Left kidney (tissue), 1 donor: ENCODE measurements at regions not wholly inside any gene's neighbourhood (a gene's known extent, or its start where the extent isn't known, plus 50 kb on each side); places are given as distances from the start of the nearest gene placed in this dataset.

ENCODE experiments used
- DNase-seq: peaks from one replicate; pipeline ENCODE4 v3.0.0-alpha.2; 2013

DNA sequence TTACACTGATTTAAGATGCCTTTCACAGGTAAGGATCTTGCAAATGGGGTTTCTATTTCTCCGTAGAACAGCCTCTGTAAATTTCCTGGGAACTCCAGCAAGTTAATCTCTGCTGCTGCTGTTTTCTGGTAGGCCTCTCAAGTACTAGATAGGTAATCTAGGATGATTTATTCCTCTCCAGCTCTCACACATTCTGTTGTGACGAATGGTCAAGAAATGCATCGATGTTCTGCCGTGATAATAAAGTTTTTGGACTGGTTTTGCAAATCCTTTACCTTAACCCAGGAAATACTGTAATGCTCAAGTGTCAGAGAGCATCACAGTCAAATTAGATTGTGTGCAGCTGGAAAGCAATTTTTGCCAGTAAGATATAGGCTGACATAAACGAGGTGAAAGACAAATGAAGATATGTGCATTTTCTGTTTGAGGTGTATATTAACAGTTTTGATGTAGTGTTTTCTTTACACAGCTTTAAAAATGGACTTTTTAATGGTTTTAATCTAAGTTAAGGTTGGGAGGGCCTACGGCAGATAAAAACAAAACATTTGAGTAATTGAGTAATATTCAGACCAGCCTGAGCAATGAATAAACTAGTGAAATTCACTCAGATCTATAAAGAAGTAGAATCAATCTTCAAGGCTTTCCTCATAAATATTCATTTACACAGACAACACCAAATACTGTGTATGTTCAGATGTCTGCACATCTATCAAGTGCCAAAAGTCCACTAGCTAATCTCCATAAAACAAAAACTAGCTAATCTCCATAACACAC lies 300.6 kb upstream of the EDIL3 start:
- DNase-seq, result no peak

DNA sequence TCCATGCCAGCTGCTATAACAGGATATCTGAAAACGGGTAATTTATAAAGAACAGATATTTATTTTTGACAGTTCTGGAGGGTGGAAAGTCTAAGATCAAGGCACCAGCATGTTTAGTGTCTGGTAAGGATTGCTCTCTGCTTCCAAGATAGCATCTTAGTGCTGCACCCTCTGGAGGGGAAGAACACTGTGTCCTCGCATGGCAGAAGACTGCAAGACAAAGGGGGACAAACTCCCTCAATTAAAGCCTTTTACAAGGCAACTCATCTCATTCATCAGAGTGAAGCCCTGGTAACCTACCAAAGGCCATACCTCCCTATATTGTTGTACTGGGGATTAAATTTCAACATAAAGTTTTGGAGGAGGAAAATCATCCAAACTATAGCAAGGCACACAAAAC lies 298.9 kb upstream of the EDIL3 start:
- no peak for DNase-seq

DNA sequence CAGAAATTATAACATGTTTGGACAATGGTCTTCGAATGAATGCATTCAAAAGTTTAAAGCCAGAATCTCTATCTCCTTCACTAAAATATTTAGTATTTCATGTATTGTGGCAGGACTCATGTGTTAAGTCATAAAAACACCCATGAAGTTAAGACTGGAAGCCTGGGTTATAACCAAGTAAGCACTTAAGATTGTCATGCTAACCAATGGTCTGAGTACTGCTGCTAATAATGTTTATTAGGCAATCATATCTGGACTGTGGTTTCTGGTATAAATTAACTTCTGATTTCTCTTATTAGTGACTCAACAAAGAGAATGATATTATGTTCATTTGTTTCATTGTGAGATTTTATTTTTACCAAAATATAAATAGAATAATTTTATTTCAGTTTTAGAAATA lies 297.9 kb upstream of the EDIL3 start:
- no peak for DNase-seq

DNA sequence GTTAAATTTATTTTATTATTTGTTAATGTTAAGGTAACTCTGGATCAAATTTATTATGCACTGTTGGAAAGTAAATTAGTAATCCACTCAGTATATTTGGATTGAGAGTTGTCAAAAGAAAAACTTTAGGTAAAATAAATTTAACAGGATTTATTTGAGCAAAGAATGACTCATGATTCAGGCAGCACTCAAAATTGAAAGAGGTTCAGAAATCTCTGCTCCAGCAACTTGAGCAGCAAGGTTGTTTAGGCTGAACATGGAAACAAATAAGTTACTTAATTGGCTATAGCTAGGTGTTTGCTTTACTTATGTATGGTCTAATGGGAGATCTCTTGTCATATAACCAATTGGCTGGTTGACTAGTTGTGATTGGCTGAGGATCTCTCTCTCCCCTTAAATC lies 296.2 kb upstream of the EDIL3 start:
- DNase-seq, result no peak

DNA sequence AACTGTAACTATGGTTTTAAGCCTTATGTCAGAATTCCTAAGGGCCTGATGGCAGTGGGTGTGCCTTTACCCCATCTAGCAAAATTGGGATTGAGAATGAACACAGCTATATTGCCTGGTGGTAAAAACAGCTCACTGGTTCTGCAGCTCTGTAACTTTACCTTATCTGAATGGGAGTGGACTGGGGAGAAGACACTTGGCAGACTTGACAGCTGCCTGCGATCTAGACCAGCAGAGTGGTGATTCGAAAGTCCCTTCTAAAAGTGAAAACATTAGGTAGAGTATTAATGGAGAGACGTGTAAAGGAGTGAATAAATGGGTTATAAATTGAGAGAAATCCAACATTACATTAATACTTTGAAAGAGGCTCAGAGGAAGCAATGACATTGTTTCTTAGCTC lies 289.1 kb upstream of the EDIL3 start:
- DNase-seq, result no peak

GRCh38 chr5:84667576-84667975 lies 282.9 kb upstream of the EDIL3 start:
- no peak for DNase-seq

DNA sequence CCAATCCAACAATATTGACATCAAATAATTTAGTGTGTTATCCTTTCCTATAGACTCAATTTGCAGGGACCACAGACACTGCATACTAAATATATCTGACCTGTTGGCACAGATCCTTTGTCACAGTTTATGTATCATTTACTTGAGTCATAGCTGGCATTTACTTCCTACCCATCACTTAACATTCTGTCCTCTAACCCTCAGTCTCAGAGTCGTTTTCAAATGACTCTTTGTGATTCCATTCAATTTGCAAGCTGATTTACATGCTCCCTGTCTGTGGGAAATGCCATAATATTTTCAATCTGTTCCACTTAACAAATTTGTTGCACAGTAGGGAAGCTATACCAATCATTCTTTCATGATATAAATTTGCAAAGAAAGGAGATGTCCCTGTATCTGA lies 265.7 kb upstream of the EDIL3 start:
- DNase-seq, result no peak

DNA sequence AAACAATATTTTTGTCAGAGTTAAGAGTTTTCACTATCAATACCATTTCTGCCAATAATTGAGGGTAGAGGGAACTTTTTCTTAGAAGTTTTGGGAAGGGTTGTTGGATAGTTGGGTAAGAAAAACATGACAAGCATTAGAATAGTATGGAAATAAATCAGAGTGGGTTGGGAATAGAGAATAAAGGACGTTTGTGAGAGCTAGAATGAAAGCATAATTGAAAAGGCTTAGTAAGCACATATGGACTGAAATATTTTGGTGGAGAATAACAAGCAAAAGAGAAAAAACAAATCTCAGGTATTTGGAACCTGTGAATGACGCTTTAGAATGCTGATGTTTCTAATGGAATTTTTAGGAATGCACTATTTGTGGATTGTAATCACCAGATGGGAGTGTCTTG lies 262.9 kb upstream of the EDIL3 start:
- DNase-seq, result no peak

DNA sequence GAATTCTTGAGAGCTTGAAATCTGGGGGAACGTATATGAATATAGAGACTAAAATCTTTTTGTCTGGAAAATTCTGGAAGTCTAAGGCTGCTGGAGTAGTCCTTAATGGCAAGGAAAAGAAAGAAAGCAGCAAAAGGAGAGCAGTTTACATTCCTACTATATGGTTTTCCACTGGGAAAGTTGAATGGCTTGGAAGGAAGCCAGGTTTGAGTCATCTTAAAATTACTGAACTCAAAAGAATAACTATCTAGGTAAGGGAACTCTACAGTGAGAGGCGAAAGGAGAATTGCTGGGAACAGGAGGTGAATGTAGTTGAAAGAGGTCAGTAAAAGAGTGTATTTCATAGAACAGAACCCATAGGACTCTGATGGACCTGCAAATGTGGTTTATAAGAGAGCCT lies 258.1 kb upstream of the EDIL3 start:
- DNase-seq, result no peak

DNA sequence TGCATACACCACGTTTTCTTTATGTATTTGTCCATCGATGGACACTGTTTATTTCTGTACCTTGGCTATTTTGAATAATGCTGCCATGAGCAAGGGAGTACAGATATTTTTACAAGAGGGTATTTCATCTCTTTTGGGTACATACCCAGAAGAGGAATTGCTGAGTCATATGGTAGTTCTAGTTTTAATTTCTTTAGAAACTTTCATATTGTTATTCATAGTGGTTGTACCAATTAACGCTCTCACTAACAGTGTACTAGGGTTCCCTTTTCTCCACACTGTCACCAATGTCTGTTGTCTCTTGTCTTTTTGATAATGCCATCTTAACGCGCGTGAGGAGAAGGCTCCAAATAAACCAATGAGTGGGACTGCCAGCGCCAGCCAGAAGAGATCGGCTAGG lies 257.6 kb upstream of the EDIL3 start:
- DNase-seq, result no peak

DNA sequence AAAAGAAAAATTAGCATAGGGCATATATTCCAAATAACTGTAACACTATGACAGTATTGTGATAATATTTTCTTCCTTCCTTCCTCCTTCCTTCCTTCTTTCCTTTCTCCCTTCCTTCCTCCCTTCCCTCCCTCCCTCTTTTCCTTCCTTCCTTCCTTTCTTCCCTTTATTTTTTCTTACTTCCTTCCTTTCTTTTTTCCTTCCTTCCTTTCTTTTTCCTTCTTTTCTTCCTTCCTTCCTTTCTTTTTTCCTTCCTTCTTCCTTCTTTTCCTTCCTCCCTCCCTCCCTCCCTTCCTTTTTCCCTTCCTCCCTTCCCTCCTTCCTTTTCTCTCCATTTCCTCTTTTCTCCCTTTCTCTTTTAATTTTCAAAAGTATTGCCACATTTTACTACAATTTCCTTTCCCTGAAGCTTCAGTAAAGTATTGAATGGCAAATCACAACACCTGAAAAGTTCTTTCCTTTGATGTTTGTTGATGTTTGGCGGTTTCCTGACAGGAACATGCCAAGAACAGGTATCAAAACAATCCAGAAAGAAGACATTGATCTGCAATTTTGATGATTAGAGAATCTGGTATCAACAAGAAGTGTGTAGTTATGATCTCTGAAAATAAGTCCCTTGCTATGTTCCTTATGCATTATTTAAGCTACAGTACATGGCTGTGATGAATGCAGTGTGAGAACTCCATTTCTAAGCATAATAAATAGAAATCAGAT lies 253.1 kb upstream of the EDIL3 start:
- no peak for DNase-seq

- DNase-seq, result no peak
Observed at GRCh38 chr5:84635235-84636055, 250.8 kb upstream of the EDIL3 start.

GRCh38 chr5:84634256-84634655 lies 249.6 kb upstream of the EDIL3 start:
- DNase-seq, result no peak

DNA sequence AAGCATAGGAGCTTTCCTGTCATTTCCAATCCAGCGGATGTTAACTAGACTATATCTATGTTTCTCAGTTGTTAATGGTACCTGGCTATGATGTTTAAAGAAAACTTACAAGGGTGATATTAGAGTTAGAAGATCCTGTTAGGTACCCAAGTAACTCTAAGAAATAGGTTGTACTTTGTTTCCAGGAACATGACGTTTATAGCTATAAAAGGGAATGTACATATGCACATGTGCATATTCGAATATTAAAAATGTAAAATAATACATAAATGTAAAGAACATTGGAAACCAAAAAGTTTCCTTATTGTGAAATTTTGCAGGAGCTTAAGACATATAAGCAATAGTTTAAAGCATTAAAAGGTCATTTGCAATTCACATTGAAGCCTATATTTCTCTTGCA lies 247.7 kb upstream of the EDIL3 start:
- DNase-seq, result no peak

DNA sequence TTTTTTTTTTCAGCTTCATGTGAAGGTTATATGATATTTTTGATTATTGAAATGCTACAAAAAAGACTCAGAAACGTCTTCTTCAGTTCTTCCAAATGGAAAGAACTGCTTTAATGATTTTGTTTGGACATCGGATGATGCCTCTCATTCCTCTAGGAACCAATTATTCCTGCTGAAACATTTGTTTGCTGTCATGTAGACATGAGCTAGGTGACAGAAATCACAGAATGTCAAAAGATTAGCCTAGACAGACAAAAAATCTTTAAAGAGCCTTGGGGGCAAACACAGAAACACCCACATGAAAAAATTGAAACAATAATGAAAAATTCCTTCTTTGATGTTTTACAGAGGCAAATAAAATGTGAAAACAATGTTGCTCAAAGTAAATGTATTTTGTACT lies 244.2 kb upstream of the EDIL3 start:
- no peak for DNase-seq

DNA sequence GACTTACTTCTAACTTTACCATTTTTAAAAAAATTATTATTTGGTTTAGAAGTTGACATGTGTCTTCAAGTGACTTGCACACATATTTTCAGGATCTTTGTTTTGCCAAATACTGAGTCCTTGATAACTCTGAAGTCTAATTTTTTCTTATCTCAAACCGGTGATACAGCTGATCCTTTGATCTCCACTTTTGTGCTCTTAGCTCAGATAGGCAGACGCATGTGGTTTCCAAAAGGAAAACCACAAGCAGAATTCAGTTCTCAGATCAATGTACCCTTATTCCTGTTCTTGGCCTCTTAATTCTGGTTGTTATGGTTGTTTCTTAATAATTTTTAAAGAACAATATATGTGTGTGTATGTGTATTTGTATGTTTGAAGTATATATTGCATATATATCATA lies 238.3 kb upstream of the EDIL3 start:
- no peak for DNase-seq

- no peak for DNase-seq
Observed at GRCh38 chr5:84622461-84622860, 237.8 kb upstream of the EDIL3 start.

DNA sequence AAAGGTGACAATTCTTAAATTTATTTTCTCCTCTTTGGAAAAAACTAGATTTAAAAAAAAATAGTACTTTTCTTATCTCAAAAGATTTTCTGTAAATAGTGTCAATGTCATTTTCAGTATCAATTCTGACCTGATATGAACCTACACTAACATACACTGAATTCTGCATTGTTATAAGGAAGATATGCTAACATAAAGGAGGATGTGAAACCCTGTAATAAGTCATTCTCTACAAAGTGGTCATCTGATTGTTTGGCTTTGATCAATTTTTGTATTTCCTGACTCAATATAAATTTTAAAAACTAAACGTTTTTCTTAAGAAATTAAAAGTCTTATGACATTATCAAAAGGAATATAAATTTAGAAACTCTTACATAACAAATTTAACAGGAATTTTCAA lies 233.6 kb upstream of the EDIL3 start:
- DNase-seq, result no peak

GRCh38 chr5:84614906-84615305 lies 230.2 kb upstream of the EDIL3 start:
- DNase-seq, result no peak

DNA sequence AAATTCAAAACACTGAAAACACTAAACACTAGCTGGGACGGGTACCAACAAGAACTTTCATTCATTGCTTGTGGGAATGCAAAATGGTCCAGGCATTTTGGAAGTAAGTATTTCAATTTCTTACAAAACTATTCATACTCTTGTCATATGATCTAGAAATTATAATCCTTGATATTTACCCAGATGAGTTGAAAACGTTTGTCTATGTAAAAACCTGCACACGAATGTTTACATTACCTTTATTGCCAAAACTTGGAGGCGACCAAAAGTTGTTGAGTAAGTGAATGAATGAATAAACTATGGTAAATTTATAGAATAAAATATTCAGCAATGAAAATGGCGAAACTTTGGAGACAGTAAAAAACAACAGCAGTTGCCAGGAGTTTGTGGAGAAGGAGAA lies 222.1 kb upstream of the EDIL3 start:
- no peak for DNase-seq

- no peak for DNase-seq
Observed at GRCh38 chr5:84605241-84605640, 220.6 kb upstream of the EDIL3 start.

GRCh38 chr5:84603568-84604185 lies 219.0 kb upstream of the EDIL3 start:
- DNase-seq, result no peak

- DNase-seq, result no peak
Observed at GRCh38 chr5:84602371-84602771, 217.7 kb upstream of the EDIL3 start.
